Brain pericyte (primary cell): ENCODE measurements at regions not wholly inside any gene's neighbourhood (a gene's known extent, or its start where the extent isn't known, plus 50 kb on each side); places are given as distances from the start of the nearest gene placed in this dataset.

ENCODE experiments used
- DNase-seq: peaks from one replicate; pipeline ENCODE4 v3.0.0-alpha.2; 2012; ENCODE audit warnings: low read depth, low spot score

DNA sequence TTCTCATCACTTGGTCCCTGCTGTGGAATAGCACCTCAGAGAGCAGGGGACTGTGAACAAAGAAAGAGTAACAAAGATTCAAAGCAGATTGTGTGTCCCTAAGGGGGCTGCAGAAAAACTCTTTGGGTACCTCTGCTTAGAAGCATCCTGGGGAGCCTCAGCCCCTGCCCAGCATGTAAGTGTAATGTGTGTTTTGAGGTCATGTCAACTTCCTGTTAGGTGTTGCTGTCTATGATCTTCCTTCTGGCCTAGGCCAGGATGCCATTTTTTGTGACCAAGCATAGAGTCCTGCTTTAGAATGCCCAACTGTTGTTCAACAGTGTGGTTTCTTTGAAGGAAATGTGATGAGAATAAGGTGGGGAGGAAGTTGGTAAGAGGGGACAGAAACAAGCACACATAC is 77.1 kb upstream of the BCL6 start:
- DNase-seq: no peak

DNA sequence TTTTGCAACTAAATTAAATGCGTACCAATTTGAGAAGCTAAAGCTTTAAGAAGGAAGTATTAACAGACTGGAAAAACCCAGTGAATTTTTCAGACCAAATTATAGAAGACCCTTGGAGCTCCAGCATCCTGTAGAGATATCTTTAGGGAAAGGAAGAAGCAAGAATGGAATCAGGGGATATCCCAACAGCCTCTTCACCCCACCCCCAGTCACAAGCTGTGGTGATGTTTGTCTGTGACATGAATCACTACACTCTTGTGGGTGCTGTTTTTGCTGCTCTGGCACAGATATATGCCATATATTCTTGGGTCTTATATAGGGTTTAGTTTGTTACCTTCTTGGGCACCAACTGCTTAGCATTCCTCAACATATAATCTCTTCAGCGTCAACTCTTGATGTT is 78.5 kb upstream of the BCL6 start:
- DNase-seq: no peak

DNA sequence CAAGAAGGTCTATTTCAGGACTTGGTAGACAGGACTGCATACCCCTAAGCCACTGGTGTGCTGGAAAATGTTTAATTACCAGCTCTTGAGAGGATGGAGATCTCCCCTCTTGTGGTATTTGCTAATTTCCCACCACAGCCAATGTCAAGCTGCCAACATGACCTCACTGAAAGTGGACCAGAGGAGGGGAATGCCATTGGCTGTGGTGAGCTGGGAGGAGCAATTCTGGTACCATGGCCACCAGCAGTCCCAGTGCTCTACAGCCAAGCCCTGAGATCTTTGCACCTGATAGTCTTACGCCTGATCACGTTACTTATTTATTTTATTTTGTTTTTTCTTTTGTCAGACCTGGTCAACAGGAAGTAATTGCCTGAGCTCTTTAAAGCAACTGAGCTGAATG is 82.5 kb upstream of the BCL6 start:
- DNase-seq: no peak

DNA sequence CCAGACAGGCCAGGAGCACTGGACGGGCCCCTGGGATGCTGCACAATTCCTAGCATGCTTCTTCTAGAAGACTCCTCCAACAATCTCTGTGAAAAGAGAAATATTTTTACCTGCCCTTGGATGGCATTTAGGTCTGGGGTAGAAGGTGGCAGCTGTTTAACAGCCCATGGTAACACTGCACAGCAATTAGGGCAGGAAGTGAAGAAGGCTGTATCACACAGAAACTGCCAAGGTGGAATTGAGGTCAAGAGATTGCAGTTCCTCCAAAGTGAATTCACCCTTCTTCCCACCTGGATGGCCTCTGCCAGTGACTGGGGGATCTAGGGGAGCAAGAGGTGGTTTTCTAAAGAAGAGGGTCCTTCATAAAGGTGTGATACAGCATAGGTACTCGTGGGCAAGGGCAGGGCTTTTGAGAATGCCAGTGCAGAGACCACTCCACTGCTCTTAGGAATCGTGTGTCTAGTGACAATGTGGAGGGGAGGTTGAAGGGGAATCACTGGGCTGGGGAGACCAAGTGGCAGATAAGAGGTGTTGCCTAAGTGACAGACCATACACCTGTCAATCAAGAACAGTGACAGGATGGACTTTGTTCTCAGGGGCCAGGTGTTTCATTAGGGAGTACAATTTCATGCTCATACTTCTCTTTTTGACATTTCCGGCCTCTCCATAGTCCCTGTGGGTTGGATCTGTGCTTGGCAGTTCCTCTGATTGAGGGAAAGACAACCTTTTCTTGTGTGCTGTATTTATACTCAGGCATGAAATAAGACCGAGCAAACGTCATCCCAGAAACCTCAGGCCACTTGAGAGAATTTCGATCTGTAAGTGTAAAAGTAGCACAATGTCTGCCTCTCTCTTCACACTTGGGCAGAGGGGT is 83.5 kb upstream of the BCL6 start:
- no peak for DNase-seq

DNA sequence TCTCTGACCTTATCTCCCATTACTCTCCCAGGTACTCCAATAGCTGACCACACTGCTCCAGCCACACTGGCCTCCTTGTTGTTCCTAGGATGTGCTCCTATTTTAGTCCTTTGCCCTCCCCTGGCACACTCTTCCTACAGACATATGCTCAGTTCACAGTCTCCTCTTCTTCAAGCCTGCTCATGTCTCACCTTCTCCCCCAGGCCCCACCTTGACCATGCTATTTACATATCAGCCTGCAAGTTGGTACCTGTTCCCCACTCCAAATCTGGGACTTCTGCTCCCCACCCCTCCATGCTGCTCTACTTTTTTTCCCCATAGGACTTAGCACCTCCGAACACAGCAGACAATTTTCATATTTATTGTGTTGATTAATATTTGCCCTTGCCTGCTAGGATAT is 84.9 kb upstream of the BCL6 start:
- DNase-seq: no peak

DNA sequence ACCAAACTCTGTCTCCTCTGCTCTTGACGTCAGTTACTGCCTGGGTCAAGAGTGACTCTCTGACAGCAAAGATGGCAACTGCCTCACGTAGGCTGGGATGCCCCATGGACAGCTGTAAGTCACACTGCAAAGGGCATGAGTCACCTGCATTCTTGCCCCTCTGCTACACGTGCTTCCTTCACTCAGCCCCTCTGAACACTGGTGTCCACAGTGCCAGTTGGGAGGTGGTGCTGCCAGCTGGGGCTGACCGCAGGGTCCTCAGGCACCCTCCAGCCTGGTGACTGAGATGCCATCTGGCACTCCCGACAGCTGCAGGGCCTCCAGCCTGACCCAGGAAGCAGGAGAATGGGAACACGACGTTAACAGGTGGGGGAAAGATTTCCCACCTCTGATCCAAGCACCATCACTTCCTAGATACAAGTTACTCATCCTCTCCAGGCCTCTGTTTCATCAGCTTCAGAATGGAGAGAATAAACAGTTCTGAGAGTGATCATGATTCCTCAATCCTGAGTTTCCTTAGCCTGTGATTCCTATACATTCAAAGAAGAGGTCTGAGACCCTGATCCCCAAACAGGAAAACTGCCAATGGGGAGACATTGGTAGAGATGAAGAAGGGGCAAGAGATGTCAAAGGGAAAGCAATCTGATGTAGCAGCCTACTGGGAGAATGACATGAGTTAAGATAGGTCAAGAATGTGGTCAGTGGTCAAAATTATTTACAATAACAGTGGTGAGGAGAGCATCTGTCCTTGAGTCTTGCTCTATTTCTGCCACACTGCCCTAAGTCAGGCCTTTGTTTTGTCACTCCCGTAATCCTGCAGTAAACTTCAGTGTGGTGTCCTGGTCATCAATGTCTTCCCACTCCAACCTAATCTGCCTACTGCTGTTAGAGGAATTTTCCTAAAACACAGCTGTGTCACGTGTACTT is 86.1 kb upstream of the BCL6 start:
- DNase-seq: no peak

DNA sequence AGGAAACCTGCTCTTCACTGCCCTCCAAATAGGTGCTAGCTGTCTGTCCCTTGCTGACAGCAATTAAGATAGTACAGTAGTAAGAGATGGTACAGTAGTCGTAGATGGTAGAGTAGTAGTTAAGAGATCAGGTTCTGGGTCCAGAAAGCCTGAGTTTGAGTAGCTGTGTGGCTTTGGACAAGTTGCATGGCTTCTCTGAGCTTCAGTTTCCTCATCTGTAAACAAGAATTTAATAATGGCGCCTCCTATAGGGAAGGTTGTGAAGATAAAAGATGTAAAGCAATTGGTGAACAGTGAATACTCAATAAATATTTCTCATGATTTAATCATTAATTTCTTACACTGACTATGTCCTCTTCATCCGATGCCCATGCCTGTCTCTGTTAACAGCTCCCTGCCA is 86.9 kb upstream of the BCL6 start:
- no peak for DNase-seq

DNA sequence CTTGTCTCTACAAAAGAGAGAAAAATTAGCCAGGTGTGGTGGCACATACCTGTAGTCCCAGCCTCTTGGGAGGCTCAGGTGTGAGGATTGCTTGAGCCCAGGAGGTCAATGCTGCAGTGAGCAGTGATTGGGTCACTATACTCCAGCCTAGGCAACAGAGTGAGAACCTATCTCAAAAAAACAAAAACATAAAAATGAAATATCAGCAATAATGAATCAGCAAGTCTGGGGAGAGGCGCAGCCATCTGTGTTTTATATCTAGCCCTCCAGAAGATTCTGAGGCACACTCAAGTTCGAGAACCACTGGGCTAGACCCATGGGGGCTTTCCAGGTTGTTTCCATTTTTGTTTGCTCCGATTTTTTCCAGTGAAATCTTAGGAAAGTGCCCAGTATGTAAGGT is 88.1 kb upstream of the BCL6 start:
- no peak for DNase-seq

DNA sequence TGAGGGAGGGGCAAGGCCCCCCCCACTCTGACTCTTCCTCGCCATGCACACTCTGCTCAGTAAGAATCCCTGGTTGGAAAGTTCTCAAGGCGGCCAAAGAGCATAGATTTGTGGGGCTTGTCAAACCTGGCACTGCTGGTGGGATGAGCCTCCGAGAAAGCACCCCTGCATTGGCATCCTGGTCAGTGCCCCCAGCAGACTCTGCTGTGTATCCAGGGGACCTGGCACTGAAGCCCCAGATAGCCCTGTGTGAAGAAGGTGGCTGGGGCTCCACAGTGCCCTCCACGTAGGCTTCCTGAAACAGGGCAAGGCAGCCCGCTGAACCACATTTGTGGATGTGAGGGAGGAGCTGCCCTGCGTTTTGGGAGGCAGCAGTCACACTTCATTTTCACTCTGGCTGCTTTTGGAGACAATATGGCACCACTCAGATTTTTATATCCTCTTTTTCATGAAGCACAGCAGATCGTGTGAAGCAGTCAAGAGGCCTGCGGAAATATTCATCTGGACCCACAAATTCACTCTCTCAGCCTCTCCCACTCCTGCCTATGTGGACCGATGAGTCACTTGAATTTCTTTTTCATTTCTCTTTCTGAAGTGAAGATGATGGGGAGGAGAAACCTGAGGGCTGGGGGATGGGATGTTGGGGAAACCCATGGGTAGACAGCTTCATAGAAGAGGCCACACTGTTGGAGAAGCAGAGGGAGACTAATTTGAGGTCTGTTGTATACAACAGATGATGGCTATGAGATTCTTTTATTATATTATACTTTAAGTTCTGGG is 88.7 kb upstream of the BCL6 start:
- no peak for DNase-seq

DNA sequence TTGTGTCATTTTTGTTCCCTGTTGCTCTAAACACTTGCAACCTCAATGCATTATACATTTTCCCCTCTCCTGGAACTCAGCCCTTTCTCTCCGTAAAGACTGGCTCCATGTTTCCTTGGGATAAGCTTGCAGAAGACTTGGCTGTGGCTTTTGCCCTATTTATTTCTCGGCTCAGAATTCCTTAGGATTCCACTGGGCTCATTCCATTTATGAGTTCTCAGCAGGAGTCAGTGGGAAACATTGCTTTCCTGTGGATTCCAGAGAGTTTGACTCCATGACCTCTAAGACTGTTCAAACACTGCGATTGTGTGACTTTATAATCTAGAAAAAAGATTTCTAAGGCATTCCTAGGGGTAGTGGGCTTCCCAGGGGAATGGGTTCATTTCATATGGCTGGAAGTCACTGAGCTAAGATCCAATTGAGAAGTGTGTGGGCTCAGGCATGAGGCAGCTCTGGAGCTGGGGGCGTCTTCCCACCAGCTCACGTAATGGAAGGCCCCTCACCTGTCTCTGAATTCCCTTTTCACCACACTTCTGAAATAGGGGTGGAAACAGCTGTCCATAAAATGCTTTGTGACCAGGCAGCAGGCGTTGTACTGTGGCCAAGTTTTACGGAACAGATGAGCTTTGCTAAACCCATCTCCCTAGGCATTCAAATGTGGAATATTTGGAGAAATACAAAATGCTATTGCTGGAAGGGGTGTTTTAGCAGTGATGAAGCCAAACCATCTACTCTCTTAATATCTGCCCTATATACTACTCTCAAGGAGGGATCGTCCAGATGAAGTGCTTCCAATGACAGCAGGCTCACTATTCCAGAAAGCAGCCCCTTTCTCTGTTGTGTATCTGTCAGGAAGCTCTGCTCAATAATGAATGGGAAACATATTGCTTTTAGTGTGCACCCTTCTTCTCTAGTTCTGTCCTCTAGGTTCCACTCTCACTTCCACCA is 91.8 kb upstream of the BCL6 start:
- DNase-seq: peak; percentile 8

DNA sequence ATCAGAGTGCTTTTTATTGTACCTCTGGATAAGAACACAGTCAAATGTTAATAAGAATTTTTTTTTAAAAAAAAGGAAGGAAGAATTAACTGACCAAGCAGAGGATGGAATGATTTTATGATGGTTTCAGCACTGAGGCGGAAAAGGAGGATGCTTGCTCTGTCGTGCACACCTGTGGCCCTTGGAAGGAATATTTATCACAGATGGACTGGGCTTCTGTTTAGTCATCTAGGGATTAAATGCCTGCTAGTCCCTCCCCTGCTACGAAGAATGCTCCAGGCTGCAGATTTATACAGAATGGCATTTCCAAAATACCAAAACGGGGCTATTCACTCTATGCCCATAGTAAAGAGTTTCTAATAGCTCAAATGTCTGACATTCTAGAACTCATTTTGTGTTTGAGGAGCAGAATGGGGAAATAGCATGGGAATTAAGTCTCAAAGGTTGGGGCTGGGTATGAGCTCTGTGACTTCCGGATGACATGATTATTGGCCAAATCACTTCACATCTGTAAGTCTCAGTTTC is 92.8 kb upstream of the BCL6 start:
- DNase-seq: no peak

DNA sequence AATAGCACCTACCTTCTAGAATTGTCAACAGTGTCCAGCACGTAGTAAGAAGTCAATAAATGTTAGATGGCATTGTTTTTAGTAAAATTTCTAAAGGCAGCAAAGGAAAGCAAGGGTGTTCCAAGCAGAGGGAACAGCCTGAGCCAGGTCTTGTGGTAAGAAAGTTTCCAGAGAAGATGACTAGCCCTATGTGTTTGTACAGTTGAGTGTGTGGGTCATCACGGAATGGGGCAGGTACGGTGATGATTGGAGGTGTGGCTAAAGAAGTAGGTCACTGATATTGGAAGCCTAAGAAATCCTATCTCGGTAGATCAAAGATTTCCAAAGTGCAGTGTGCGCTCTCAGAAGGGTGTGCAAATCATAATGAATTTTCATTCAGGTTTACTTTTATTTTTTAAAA is 94.2 kb upstream of the BCL6 start:
- DNase-seq: no peak

DNA sequence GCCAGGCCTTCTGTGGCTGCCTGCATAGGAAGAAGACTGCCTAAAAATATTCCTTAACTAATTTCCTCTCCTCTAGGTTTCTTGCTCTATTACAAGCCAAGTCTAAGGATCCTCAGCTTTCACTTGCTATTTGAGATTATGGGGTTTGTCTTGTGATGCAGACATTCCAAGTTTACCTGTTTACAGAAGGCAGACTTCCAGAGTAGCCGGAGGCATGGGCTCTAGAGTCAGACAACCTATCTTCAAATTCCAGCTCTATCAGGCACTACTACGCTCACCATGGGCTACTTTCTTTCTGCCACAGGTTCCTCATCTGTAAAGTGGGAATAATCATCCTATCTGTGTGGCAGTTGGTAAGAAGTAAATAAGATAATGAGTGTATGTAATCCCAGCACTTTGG is 95.6 kb upstream of the BCL6 start:
- no peak for DNase-seq

DNA sequence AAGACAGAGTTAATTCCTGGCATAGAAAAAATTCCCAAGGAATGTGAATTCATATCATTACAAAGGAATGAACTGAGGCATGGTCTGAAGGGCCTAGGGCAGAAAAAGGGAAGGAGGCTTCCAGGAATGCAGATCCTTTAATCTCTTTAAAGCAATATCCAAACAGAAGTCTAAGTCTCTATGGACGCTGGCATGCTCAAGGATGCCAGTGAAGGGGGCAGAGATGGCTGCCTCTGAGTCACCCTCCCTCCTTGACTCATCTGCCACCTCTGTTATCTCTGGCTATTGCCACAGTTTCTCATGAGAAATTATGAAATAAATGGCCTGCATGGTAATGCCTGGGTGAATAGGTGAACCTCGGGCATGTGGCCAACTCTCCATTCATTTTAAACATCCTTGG is 96.3 kb upstream of the BCL6 start:
- DNase-seq: no peak

DNA sequence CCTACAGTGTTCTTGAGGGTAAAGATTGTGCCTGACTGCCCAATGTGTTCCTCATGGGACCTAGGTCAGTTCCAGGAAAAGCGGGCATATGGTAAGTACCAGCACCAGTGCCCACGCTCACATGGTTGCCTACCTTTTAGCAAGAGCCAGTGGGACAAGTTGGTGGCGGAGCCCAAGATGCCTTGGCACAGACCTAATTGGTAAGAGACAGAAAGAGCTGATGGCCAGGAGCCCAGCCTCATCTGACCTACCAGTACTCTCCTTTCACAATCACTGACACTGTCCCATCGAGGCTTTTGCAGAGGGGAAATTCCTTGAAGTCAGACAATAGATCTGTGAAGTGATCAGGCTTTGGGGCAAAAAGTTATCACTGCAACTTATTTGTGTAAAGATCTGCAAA is 98.4 kb upstream of the BCL6 start:
- no peak for DNase-seq

DNA sequence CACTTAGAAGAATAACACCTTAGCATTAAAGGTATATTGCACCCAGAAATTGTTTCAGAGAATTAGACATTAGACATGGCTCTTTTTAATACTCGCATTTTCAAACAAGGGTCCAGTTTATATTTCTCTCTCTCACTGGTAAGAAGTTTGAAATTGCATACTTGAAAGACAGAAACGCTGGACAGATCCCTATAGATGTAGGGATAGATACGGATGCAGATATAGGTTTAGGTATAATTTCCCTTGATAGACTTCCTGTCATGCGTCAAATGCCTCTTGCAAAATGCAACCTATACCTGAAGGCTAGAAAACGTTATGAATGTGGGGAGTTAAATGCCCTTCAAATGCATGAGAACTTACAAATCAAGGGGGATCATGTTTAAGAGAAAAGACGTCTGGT is 99.4 kb upstream of the BCL6 start:
- DNase-seq: no peak

DNA sequence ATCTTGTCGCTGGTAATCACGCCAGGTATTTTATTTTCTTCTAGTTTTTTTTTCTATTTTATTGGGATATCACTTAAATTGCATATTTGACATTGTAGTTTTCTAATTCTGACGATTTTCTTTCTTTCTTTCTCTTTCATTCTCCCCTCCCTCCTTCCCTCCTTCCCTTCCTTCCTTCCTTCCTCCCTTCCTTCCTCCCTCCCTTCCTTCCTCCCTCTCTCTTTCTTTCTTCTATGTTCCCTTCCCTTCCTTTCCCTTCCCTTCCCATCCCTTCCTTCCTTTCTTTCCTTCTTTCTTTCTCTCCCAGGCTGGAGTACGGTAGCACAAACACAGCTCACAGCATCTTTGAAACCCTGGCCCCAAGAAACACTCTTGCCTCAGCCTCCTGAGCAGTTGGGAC is 100.6 kb upstream of the BCL6 start:
- DNase-seq: no peak

DNA sequence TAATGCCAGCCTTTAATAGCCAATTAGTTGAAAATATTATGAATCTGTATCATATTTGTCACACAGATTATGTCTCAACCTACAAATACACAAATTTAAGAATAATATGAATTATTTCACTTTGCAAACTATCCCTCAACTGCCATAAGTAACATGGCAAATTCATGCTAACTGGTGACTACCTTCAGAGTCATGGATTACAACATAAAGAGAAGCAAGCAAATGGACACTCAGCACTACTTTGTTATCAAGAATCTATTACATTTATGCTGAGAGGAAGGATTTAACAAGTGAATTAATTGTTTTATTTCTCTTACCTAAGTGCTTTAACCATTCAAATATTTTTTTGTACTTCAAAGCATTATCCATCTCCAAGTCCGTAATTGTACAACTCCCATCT is 103.1 kb upstream of the BCL6 start:
- DNase-seq: no peak

DNA sequence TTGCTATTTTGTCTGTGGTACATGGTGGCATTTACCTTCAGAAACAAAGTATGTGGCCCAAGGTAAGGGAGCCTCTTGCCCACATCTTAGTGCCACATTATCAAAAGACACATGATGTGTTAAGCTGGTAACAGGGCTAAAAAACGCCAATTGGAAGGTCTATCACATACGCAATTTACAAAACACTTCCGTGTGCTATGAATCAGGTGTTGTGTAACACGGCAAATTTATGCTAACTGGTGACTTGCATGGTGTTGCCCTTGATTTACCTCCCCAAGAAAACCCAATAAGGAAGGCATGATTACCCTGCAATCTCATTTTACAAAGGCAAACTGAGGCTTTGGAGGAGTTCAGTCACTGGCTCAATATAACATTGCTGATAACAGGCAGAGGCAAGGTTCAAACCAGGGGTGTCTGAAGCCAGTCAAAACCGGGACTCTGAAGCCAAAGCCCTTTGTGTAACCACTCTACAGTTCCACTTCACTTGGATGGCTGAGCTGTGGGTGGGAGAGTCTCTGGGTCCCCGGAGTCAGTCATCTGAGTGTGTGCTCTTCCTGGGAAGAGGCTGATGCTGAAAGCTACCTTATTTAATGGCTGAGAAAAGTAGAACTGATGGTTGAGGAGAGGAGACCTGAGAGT is 103.9 kb upstream of the BCL6 start:
- DNase-seq: no peak

DNA sequence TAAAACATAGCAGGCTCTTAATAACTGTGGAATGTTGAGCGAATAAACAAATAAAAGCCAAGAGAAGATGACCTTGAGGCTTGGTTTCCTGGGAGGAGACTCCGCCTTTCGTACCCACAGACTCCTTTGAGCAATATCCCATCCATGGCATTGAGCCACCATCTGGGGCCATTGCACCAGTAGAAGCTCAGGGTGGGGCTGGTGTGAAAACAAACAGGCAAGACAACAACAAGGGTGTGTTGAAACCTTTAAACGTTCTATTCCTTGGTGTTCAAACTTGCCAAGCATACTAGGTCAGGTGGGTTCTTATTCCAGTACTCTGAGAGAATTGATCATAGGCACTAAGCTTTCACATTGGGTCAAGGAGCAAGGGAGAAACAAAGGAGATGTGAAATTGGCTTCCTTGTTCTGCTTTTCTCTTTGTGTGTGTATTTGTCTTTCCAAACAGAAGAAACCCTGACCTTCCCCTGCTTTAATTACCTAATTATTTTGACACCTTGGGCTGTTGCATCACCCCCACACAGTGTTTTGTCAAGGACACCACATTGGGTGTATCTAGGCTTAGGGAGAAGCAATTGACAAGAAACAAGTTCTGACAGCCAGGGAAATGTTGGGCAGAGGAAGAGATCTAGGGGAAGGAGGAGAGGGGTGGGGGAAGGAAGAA is 105.1 kb upstream of the BCL6 start:
- no peak for DNase-seq
